Muscle layer of colon (tissue), 2 donors: ENCODE measurements at regions not wholly inside any gene's neighbourhood (a gene's known extent, or its start where the extent isn't known, plus 50 kb on each side); places are given as distances from the start of the nearest gene placed in this dataset.

Source experiments
- H3K27ac ChIP-seq: one replicate; pipeline ENCODE4 v1.7.0; 2013; ENCODE audit warnings: low read depth, mild to moderate bottlenecking, low read length, moderate library complexity
- H3K27me3 ChIP-seq, 2 donors: one replicate each; pipeline ENCODE4 v1.7.0; 2013; ENCODE audit warnings: low read length in 2 of 2, mild to moderate bottlenecking in 2 of 2; ENCODE audit not compliant: insufficient read depth in 2 of 2, control insufficient read depth in 1 of 2
- H3K36me3 ChIP-seq: one replicate; pipeline ENCODE4 v1.7.0; 2013; ENCODE audit warnings: mild to moderate bottlenecking, low read length; ENCODE audit not compliant: insufficient read depth
- H3K4me1 ChIP-seq: one replicate; pipeline ENCODE4 v1.7.0; 2013; ENCODE audit warnings: mild to moderate bottlenecking, low read length; ENCODE audit not compliant: insufficient read depth
- H3K4me3 ChIP-seq, 2 donors: one replicate each; pipeline ENCODE4 v1.7.0; 2013; ENCODE audit warnings: low read length in 2 of 2, low read depth in 1 of 2, mild to moderate bottlenecking in 1 of 2, moderate library complexity in 1 of 2
- H3K9ac ChIP-seq: one replicate; pipeline ENCODE4 v1.7.0; 2013; ENCODE audit warnings: low read length
- H3K9me3 ChIP-seq: one replicate; pipeline ENCODE4 v1.7.0; 2013; ENCODE audit warnings: mild to moderate bottlenecking, low read length
- donor health status: abdominal sarcoma.
- donor health status: Adenocarcinoma of cecum.

GRCh38 chr14:86575141-86575540, 1045.2 kb downstream of the FLRT2 start:
- Histone ChIP-seq H3K9ac (no peak overlapping the region), H3K36me3 (no peaks in the 10 kb centered on the region), H3K27me3 (no peaks in the 10 kb centered on the region), H3K9me3 (no peaks in the 10 kb centered on the region), H3K4me3 (no peak overlapping the region), H3K27ac (no peak overlapping the region), H3K4me1 (no peaks in the 10 kb centered on the region)

GRCh38 chr14:86574778-86575129, 1044.8 kb downstream of the FLRT2 start:
- Histone ChIP-seq H3K36me3 (no peaks in the 10 kb centered on the region), H3K9me3 (no peaks in the 10 kb centered on the region), H3K27ac (no peak overlapping the region), H3K4me1 (no peaks in the 10 kb centered on the region), H3K27me3 (no peaks in the 10 kb centered on the region), H3K4me3 (no peak overlapping the region), H3K9ac (no peak overlapping the region)

GRCh38 chr14:86574051-86574777, 1044.3 kb downstream of the FLRT2 start:
- H3K4me3 ChIP-seq: no peak overlapping the region
- no peaks in the 10 kb centered on the region for H3K36me3 ChIP-seq
- H3K9me3 ChIP-seq: no peaks in the 10 kb centered on the region
- H3K27me3 ChIP-seq: no peaks in the 10 kb centered on the region
- no peak overlapping the region for H3K27ac ChIP-seq
- no peaks in the 10 kb centered on the region for H3K4me1 ChIP-seq
- no peak overlapping the region for H3K9ac ChIP-seq

- no peak overlapping the region for H3K4me3 ChIP-seq
Measured at GRCh38 chr14:86570371-86570770, 1040.4 kb downstream of the FLRT2 start.

GRCh38 chr14:86543521-86543920, 1013.6 kb downstream of the FLRT2 start:
- no peaks in the 10 kb centered on the region for H3K27me3 ChIP-seq
- no peaks in the 10 kb centered on the region for H3K4me1 ChIP-seq
- no peak overlapping the region for H3K27ac ChIP-seq
- H3K4me3 ChIP-seq: no peak overlapping the region
- H3K9ac ChIP-seq: no peak overlapping the region
- no peaks in the 10 kb centered on the region for H3K36me3 ChIP-seq
- no peaks in the 10 kb centered on the region for H3K9me3 ChIP-seq

More at GRCh38 chr14:86570371-86570770, 1040.4 kb downstream of the FLRT2 start:
- no peaks in the 10 kb centered on the region for H3K36me3 ChIP-seq
- H3K9me3 ChIP-seq: no peaks in the 10 kb centered on the region
- no peak overlapping the region for H3K27ac ChIP-seq
- H3K27me3 ChIP-seq: no peaks in the 10 kb centered on the region
- H3K4me1 ChIP-seq: no peaks in the 10 kb centered on the region
- H3K9ac ChIP-seq: no peak overlapping the region

GRCh38 chr14:86541972-86542371, 1012.0 kb downstream of the FLRT2 start:
- no peaks in the 10 kb centered on the region for H3K36me3 ChIP-seq
- H3K4me1 ChIP-seq: no peaks in the 10 kb centered on the region
- no peaks in the 10 kb centered on the region for H3K9me3 ChIP-seq
- no peak overlapping the region for H3K9ac ChIP-seq
- H3K4me3 ChIP-seq: no peak overlapping the region
- H3K27ac ChIP-seq: no peak overlapping the region
- no peaks in the 10 kb centered on the region for H3K27me3 ChIP-seq

GRCh38 chr14:86540636-86541247, 1010.8 kb downstream of the FLRT2 start:
- no peaks in the 10 kb centered on the region for H3K4me1 ChIP-seq
- no peaks in the 10 kb centered on the region for H3K9me3 ChIP-seq
- H3K9ac ChIP-seq: no peak overlapping the region
- H3K27ac ChIP-seq: no peak overlapping the region
- H3K4me3 ChIP-seq: no peak overlapping the region
- no peaks in the 10 kb centered on the region for H3K36me3 ChIP-seq
- H3K27me3 ChIP-seq: no peaks in the 10 kb centered on the region

- no peaks in the 10 kb centered on the region for H3K27me3 ChIP-seq
Measured at GRCh38 chr14:86539361-86540070, 1009.6 kb downstream of the FLRT2 start.

GRCh38 chr14:86533834-86534233, 1003.9 kb downstream of the FLRT2 start:
- H3K36me3 ChIP-seq: no peaks in the 10 kb centered on the region
- H3K9me3 ChIP-seq: no peaks in the 10 kb centered on the region
- H3K9ac ChIP-seq: no peak overlapping the region
- no peaks in the 10 kb centered on the region for H3K27me3 ChIP-seq
- H3K4me3 ChIP-seq: no peak overlapping the region
- H3K4me1 ChIP-seq: no peaks in the 10 kb centered on the region
- H3K27ac ChIP-seq: no peak overlapping the region

More at GRCh38 chr14:86539361-86540070, 1009.6 kb downstream of the FLRT2 start:
- no peak overlapping the region for H3K9ac ChIP-seq
- H3K27ac ChIP-seq: no peak overlapping the region
- H3K9me3 ChIP-seq: no peaks in the 10 kb centered on the region
- no peaks in the 10 kb centered on the region for H3K36me3 ChIP-seq
- no peak overlapping the region for H3K4me3 ChIP-seq
- no peaks in the 10 kb centered on the region for H3K4me1 ChIP-seq

GRCh38 chr14:86532219-86532618, 1002.3 kb downstream of the FLRT2 start:
- Histone ChIP-seq H3K4me1 (no peaks in the 10 kb centered on the region), H3K27me3 (no peaks in the 10 kb centered on the region), H3K27ac (no peak overlapping the region), H3K4me3 (no peak overlapping the region), H3K36me3 (no peaks in the 10 kb centered on the region), H3K9me3 (no peaks in the 10 kb centered on the region), H3K9ac (no peak overlapping the region)

GRCh38 chr14:86530457-86530856, 1000.5 kb downstream of the FLRT2 start:
- H3K9ac ChIP-seq: no peak overlapping the region
- H3K27me3 ChIP-seq: no peaks in the 10 kb centered on the region
- H3K4me3 ChIP-seq: no peak overlapping the region
- no peaks in the 10 kb centered on the region for H3K4me1 ChIP-seq
- no peak overlapping the region for H3K27ac ChIP-seq
- H3K36me3 ChIP-seq: no peaks in the 10 kb centered on the region
- no peaks in the 10 kb centered on the region for H3K9me3 ChIP-seq
